Stimulated activated CD4-positive, alpha-beta T cell treated with anti-CD3 and anti-CD28 coated beads, TNF-alpha, amount 100 ng/mL, for 48 hours (primary cell): ENCODE measurements at regions not wholly inside any gene's neighbourhood (a gene's known extent, or its start where the extent isn't known, plus 50 kb on each side); places are given as distances from the start of the nearest gene placed in this dataset.

Experiments
- DNase-seq, 3 donors: peaks; one replicate each; pipeline ENCODE4 v3.0.0-alpha.2; 2020; ENCODE audit warnings: low read depth in 3 of 3

DNA sequence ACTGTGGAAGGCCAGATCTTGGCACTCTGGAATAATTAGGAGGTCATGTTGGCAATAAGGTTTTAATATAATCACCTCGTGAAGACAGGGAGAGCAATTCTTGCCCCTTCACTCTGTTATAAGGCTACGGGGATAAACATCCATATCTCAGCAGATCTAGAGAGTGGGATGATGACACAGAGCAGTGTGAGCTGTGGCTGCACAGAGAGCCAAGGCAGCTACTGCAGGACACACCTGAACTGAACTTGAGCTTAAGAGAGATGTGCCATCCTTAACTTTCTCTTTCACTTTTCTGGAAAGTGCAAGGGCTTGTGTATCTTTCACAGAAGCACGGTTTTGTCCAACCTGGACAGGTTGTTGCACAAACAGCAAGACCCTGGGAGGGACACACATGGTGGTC is 174.7 kb downstream of the GATA3 start:
- no peak for DNase-seq

DNA sequence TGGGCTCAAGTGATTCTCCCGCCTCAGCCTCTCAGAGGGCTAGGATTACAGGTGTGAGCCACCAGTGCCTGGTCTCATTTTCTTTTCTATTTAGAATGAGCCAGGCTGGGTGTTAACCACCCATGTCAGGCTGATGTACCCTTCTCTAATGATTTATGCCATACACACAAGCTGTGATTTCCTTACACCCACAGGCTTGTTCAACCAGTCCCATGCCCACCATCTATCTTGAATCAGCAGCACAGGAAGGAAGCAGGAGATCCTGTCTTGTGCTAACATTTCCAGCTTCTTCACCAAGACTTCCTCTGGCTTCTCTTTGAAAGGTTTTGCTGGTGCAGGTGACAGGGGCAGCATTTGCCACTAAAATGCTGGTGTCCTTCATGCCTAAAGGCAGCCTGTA is 176.4 kb downstream of the GATA3 start:
- DNase-seq = no peak

DNA sequence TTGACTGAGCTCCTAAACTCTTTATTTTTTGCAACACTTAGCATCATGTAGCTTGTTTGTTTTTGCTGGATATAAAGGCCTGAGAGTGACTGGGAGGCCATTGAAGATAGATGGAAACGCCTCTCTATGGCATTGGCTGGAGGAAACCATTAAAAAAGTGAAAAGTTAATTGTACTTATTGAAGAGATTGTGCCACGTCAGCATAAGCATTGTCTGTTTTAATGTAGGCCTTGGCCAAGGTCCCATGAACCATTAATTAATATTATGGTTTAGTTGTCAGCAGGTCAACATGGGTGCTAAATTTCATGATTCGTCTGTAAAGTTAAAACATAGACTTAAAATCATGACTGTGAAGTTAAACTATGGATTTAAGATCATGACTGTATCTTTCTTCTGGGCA is 178.6 kb downstream of the GATA3 start:
- DNase-seq = no peak

DNA sequence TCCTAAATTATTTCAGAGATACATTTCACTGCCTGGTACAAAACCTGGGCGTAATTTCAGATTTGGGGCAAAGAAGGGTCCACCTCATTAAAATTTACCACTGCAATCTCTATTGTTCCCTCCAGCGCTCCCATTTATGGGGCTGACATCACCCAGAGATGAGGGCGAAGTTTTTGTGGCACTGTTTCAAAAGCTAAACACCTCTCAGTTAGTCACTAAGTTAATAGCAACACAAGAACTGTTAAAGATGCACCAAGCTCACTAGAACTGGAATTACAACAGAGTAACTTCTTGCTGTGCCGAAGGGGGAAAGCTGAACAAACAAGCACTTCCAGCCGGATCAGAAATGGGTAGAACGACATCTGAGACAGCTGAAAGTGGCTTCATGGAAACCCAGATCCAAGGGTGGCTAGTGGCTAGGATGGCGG is 179.4 kb downstream of the GATA3 start:
- DNase-seq = no peak

DNA sequence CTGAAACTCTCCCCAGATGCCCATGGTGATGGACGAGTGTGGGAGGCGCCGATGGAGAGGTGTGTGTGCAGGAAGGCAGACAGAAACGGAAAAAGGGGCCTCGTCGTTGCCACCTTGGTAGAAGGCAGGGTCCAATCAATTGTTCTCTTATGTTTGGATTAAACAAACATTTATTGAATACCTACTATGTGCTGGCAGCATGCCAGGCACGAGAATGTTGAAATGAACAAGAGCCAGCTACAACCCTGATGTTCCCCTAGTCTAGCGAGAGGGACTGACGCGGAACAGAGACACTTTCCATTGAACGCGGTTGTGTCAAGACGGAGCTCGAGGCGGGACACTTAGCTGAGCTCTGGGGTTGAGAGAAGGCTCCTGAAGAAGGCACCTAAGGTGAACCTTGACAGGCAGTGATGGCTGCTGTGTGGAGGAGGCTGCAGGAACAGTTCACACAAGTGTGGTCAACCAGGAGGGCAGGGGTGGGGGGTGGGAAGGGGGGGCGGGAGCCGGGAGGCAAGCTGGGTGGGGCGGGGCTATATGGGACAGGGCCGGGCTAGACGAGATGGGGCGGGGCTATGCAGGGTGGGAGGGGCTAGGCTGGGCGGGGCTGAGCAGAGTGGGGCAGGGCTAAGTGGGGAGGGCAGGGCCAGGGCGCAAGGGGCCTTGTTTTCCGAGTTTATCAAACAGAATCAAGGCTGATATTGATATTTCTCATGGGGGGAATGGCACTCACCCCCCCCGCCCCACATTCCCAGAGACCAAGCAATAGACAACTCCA is 181.0 kb downstream of the GATA3 start:
- DNase-seq = no peak

DNA sequence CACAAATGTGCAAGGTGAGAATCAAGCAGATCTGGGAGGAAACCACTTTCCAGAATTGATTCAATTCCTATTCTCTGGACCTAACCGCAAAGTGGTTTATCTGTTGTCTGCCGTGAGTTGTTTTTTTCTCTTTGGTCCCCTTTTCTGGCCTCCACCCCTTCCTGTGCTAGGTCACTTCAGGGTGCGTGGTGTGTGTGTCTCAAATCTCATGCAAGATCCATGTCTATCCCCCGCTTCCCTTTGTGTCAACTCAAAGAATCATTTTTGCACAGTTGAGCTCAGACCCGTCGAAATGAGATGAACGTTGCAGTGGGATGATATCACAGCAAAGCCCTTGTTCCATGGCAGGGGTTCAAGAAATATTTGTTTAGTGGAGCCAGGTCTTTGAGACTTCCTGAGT is 184.5 kb downstream of the GATA3 start:
- DNase-seq = peak in 1 of 3 donors; percentile 32

DNA sequence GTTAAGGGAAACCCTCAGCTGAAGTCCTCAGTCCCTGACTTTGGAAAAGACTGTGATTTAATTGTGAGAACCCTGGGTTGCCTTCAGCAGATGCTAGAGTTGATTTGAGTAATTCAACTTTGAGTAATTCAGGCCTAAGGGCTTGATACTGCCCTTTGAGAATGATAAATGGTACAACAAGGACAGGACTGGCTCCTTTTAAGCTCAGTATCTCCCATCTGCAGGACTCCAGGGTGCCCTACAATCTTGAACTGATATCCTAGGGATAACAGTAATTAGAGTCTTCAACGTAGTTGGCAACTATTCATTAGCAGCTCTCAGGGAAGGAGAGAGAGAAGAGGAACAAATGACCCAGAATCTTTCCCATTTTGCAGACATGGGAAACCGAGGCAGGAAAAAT is 186.4 kb downstream of the GATA3 start:
- no peak for DNase-seq

DNA sequence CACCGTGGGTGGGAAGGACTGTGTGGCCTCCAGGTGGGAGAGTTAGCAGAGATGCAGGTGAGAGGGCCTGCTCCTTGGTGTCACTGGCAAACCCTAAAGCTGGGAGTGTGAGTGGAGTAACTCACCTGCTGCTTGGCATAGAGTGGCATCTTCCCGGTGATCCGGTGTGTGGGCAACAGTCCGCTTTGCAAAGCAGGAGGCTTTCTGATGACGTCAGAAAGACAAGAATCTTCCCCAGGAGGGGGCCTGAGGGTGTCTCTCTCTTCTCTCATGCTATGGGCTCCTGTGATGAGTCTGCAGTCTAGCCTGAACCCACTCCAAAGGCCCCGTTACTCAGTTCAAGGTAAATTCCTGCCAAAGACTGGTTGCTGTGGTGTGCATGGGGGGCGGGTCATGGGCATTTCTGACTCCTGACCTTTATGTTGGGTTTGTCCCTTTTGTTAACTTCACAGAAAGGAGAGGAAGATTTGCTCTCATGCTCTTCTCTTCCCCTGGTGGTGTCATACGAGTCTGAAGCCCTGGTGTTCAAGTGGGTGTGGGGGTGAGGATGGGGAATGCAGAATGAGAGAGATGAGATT is 187.9 kb downstream of the GATA3 start:
- peak; percentile 37 to 74 (median 61) for DNase-seq

DNA sequence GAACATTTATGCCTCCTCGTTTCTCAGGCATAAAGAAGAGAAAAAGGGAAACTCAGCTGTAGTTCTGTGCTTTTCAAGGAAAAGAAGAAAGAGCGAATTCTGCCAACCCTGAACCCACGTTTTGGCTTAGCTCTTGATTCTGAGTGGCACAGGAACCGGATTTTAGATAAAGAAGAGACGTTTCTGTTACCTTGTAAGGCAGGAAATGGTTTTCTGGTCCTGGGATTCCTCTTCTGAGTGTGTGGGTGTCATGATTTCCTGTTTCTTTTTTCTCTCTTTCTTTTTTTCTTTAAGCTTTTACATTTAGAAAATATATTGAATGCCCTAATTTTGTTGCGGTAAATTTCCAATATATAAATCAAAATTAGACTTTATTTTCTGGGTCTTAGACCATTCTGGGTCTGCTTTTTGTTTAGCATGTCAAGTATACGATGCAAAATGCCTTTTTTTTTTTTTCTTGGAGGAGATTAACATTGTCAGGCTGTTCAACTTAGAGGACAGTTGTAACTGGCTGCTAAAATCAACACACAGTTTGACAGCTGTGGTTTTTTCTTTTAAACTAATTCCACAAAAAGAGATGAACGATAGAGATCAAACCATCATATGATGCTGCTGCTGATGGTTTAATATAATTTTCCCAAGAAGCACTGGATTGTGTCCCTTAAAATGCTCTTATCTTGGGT is 190.8 kb downstream of the GATA3 start:
- no peak for DNase-seq

DNA sequence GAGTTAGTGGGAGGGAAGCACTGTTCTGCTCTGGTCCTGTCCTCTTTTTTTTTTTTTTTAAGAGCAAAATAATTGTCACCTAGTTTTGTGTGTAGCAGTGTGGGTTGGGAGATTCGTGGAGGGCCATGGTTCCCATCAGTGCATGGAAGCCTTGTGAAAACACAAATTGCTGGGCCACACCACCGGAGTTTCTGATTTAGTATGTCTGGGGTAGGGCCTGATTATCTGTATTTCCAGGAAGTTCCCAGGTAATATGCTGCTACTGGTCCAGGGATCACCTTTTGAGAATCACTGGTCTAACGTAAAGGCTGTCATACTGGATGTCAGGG is 191.3 kb downstream of the GATA3 start:
- no peak for DNase-seq

DNA sequence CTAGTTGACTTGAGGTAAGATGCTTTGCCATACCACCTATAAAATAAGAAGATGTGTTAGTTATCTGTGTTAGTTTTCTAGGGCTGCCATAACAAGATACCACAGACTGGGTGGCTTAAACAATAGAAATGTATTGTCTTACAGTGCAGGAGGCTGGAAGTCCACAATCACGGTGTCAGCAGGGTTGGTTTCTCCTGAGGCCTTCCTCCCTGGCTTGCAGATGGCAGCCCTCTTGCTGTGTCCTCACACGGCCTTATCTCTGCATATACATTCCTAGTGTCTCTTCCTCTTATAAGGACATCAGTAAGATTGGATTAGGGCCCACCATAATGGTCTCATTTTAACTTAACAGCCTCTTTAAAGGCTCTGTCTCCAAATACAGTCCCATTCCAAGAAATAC is 192.1 kb downstream of the GATA3 start:
- no peak for DNase-seq

DNA sequence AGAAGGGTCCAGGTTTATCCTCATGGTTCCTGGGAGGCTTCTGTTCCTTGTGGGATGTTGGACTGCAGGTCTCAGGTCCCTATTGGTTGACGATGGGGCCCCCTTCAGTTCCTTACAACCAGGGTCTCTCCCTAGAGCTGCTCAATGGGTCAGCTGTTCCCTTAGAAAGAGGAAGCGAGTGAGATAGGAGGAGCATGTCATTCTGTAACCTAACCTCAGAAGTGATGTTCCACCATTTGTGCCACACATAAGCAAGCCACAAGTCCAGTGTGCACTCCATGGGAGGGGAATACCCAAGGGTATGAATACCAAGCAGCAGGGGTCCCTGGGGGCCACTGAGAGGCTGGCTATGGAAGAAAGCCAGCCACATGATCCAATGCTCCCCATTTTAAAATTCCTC is 192.7 kb downstream of the GATA3 start:
- DNase-seq = no peak

DNA sequence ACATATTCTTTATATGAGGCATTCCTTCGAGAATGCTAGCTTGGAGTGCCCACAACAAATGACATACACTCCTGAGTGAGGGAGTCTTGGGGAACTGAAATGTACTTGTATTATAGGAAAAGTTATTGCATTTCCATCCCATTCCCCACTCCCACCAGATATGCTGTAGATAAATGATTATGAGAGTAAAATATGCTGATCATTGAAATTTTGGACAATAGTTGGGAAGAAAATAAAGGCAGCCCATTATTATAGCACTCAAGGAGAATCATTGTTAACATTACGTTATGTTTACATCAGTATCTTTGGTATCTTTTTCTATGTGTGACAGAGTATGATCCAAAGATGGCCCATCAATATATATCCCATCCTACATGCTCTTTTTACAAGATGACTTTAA is 194.4 kb downstream of the GATA3 start:
- DNase-seq = no peak

DNA sequence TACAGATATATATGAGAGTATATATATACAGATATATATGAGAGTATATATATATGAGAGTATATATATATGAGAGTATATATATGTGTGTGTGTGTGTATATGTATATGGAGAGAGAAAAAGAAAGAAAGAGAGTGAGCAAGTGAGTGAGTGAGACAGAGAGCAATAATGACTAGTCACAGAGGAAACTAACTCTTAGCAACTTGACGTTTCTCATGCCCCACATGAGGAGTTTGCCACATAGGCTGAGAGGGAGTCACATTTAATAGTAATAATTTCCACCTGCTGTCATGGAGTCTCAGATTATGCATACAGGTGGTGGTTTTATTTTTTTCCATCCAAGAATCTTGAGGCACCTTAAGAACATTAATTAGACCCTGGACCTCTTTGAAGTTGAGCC is 199.9 kb downstream of the GATA3 start:
- peak in 1 of 3 donors; percentile 18 for DNase-seq

DNA sequence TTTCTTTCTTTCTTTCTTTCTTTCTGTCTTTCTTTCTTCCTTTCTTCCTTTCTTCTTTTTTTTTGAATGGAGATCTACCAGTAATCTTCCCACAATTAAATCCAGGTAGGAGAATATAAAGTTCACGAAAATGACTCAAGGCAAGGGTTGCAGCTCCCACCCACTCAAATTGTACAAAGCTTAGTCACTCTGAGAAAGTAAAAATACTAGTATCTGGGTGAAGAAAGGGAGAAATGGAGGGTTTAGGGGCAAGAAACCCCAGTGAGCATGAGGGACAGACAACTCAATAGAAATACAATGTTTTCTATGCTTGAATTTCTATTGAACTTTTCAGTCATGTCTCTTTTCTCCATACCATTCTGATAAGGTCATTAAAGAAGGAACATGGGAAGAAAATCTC is 200.8 kb downstream of the GATA3 start:
- DNase-seq = no peak

DNA sequence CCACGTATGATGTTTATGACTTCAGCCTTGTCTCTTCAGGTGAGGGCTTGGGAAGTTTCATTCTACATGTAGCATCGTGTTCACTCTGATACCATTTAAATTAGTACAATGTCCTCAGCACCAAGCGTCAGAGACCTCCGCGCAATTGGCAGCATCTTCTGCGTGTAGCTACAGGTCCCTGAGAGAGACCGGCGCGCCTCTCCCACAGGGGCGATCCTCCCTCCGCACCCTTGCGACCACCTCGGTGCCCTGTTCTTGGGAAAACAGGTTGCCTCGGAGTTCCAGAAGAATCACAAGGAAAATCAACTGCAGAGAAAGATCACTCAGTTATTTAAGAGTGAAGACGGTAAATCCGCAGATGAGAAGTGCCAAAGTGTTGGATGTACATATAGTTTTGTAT is 206.2 kb downstream of the GATA3 start:
- DNase-seq = no peak

DNA sequence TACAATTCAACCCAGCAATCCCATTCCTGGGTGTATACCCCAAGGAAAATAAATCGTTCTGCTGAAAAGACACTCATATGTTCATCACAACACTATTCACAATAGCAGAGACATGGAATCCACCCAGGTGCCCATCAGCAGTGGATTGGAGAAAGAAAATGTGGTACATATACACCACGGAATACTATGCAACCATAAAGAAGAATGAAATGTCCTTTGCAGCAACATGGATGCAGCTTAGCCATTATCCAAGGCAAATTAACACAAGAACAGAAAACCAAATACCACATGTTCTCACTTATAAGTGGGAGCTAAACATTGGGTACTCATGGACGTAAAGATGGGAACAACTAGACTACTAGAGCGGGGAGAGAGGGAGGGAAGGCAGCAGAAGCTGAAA is 207.8 kb downstream of the GATA3 start:
- DNase-seq = no peak

DNA sequence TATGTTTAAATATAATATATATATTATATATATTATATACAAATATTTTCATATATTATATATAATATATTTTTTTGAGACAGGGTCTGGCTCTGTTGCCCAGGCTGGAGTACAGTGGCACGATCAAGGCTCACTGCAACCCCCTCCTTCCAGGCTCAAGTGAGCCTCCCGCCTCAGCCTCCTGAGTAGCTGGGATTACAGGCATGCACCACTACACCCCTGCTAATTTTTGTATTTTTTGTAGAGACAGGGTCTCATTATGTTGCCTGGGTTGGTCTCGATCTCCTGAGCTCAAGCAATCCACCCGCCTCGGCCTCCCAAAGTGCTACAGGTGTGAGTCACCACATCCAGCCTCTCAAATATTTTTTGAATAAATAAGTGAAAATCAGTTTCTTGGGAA is 215.5 kb downstream of the GATA3 start:
- no peak for DNase-seq

DNA sequence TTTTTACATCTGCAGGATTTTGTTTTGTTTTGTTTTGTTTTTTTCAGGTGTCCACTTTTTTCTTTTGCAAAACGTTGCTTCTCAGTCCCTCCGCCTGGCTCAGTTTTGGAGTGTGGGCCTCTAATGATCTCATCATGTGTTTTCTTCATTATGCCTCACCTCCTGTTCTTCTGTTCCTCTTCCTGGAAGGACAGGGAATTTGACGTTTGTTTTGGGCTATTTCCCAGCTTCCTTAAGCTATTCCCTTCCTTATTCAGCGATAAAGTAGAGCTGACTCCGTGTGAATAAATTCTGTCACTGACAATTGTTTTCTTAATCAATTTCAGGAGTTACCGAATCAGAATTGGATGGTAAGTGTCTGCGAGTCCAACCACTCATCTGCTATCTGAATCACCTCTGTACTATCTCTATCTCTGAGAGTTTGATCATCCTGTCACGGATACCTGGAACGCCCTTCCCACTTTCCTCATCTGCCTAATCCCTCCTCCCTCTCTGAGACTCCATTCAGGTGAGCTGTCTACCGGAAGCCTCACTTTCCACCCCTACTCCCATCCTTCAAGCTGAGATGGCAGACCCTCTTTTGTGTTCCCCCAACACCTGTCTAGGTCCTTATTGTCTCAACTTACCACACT is 218.4 kb downstream of the GATA3 start:
- DNase-seq = no peak

DNA sequence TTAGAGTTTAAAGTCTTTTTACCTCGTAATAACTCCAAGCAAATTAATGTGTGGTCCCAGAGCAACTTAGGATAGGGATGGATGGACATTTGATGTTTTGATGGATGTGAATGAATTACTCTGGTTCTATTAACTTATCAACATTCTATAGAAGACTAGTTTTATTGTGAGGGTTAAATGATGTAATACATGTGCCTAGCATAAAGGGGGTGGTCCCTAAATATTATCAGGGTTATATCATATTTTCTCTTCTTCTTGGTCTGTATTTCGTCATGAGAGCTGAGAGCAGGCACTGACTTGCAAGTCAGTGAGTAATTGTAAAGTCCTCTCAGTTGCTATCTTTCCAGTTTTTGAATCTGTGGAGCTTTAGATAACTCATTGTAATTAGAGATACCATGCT is 219.3 kb downstream of the GATA3 start:
- DNase-seq = no peak

DNA sequence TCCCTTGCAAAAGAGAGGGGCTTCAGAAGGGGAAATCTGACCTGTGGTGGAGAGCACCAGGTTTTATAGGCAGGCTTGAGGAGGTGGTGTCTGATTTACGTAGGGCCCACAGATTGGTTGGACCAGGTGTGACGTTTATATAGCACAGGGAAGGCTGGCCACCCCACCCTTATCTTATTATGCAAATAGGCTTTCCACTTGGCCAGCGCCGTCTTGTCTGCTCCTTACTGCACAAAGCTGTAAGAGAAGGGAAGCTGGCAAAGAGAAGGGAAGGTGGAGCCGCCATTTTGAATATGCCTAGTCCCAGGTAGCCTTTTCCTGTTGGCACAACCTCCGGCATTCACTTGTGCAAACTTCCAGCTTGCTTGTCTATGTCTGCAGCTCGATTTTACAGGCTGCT is 221.4 kb downstream of the GATA3 start:
- no peak for DNase-seq

DNA sequence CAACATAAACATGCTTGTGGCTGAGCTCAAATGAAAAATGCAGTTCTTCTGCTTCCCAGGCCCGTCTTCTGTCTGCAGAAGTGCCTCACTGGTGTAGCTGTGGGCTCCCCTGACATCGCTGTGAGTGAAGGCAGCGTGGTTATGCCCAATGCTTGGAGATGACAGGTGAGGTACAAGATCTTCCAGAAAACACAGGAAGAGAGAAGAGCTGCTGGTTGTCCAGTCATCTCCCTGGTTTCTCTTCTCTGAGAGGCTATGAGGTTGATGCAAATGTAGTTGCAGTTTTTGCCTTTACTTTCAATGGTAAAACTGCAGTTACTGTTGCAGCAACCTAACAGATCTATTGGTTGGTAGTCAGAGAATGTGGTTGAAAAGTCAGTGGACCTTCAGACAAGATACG is 223.6 kb downstream of the GATA3 start:
- peak in 1 of 3 donors; percentile 34 for DNase-seq

DNA sequence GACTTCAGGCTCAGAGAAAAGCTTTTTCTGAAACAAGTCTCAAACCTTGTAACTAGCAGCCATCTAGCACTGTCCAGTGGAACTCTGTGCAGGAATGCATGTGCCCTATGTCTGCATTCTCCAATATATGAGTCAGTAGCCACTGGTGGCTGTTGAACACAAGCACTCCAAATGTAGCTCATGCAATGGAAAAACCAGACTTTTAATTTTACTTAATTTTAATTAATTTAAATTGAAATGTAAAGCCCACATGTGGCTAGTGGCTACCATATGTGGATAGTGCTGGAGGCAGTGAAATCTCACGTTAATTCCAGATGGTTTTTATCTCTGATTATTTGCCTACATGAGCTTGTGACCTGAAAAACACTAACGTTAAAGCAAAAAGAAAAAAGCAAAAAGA is 225.1 kb downstream of the GATA3 start:
- DNase-seq = no peak
